Superior temporal gyrus (tissue), 1 donor: ENCODE measurements at regions not wholly inside any gene's neighbourhood (a gene's known extent, or its start where the extent isn't known, plus 50 kb on each side); places are given as distances from the start of the nearest gene placed in this dataset.

ENCODE experiments used
- DNase-seq: peaks from one replicate; pipeline ENCODE4 v3.0.0-alpha.2; 2016; ENCODE audit errors: extremely low spot score

DNA sequence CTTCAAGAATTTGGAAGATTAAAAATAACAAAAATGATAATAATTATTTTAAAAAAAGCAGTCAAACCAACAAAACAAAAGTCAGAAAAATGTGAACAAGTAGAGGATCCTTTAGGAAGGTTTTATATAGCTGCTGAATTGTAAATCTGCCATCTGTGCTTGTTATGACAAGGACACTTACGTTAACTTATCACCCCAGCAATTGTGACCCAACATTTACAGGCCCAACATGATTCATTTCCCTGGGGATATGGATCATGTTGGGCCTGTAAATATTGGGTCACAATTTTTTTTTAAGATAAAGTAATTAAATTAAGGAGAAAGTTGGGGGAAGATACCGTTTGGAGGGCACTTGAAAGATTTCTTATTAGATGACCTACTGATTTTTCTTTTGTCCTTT, 261.4 kb upstream of the HABP2 start:
- DNase-seq = no peak

GRCh38 chr10:113292086-113292485, 260.8 kb upstream of the HABP2 start:
- DNase-seq = no peak

GRCh38 chr10:113292743-113293142, 260.1 kb upstream of the HABP2 start:
- DNase-seq = no peak

DNA sequence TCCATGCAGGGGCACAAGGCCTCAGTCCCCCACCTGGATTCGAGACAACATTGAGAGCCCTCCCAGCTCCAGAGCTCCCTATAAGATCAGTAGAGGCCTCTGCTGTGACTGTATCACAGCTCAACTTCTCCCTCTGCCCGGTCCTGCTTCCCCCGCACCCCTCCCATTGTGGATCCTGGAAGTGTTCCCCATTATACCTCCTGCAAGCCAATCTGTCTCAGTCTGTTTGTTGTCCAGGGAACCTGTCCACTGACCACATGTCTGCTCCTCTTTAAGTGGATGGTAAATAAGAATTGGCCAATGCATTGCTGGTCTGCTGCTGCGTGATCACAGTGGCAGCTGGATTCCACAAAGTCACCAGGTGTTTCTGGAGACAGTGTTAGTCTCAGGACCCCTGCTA, 259.7 kb upstream of the HABP2 start:
- DNase-seq = no peak

- DNase-seq = no peak
Measured at GRCh38 chr10:113294868-113295267, 258.0 kb upstream of the HABP2 start.

GRCh38 chr10:113297226-113297625, 255.6 kb upstream of the HABP2 start:
- DNase-seq = no peak

- no peak for DNase-seq
Measured at GRCh38 chr10:113298616-113299015, 254.2 kb upstream of the HABP2 start.

DNA sequence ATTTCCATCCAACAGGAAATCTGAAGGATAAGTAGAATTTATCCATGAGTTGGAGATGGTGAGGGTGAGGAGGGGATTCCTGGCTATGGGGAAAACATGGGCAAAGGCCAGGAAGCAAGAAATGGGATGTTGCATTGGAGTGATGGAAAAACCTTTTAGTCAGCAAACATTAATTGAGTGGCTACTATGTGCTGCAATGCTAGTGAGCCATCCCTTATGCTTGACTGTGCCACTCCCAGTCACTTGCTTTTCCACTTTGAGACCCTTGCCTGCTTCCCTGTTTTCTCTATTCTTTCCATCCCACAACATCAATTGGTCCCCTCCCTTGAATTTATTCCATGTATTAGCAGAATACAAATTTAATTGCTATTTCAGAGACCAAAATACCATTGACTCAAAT, 252.7 kb upstream of the HABP2 start:
- DNase-seq = no peak

DNA sequence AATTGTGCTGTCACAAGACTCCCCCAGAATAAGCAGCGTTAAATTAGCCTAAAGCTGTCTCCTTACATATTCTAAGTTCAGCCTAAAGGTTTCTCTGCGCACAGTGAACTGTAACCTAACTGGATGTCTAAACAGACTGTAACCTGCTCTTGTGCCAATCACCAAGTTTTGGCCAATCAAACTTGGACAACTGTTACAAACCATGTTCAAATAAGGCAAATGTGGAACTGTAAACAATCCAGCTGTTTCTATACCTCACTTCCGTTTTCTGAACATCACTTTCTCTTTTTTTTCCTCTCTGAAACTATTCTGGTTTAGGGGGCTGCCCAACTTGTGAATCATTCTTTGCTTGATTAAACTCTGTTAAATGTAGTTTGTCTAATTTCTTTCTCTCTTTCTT, 252.2 kb upstream of the HABP2 start:
- no peak for DNase-seq

GRCh38 chr10:113301342-113301984, 251.4 kb upstream of the HABP2 start:
- no peak for DNase-seq

DNA sequence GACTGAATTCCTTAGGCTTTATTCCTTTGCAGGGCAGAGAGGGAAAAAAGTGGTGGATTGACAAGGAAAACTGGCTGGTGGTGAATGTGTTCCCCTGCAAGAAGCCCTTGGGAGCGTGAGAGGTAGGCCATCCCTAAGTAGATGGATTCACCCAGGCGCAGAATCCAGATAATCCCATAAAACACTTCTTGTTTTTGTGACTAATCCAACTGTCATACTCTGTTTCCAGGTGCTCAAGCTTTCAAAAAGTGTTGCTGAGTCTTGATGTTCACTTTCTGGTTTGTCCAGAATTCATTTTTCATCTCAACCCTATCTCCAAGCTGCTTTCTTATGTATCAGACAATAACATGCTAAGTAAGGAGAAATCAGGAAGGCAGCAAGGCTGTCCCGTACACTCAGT, 250.8 kb upstream of the HABP2 start:
- no peak for DNase-seq

- DNase-seq = no peak
Measured at GRCh38 chr10:113303544-113304146, 249.2 kb upstream of the HABP2 start.

DNA sequence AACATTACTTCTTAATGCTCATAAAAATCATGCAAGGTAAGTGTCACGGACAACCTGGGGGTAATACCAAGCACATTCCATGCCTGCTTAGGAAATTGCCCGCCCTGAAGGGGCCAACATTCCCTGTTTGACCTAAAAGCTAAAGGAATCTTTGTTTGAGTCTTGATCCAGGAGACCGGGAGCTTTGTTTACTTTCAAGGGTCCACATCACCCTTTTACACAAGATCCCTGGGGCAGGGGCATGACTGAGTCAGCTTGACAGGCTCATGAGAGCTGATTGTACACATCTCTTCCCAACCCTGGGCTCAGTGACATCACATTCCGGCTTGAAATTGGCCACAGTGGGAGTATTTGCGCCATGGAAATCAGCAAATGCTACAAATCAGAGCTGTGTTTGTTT, 248.1 kb upstream of the HABP2 start:
- DNase-seq = no peak

GRCh38 chr10:113305871-113306270, 247.0 kb upstream of the HABP2 start:
- no peak for DNase-seq

- peak; percentile 78 for DNase-seq
Measured at GRCh38 chr10:113309791-113310190, 243.1 kb upstream of the HABP2 start.

DNA sequence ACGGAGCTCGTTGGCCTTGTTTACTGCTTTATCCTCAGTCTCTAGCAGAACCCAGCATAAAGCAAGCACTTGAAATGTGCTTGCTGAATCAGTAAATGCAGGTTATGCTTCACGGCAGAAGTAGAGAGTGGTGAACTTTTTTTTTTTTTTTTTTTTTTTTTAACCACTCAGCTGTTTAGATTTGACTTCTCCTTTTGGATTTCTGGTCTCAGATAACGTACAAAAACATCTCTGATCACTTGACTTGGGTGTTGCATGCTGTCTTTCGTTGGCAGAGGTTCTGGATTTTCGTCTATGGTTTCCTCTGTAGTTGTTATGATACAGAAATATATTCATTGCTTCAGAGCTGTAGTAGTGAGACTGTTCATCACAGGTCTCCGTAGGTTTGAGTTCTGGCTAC, 242.5 kb upstream of the HABP2 start:
- no peak for DNase-seq

DNA sequence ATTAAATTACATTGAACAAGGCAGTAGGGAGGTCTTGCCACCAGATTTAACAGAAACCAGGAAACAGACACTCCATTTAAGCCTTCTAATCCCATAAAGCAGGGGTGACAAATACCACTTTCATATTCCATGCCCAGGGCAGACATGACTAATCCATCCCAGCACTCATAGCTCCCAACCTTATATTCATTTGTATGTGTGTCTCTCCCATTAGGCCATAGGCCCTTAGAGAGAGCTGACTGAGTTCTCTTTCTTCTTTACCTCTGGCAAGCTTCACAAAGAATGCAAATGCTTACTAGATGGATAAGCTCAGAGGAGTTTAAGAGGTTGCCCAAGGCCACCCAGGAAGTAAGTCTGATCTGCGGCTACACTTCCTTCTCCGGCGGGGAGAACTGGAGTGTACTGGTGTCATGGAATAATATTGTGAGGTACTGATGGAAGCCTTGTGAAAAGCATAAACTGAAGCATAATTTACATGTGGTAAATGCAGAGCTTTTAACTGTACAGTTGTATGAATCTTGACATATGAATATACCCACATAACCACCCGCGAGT, 239.7 kb upstream of the HABP2 start:
- DNase-seq = no peak

DNA sequence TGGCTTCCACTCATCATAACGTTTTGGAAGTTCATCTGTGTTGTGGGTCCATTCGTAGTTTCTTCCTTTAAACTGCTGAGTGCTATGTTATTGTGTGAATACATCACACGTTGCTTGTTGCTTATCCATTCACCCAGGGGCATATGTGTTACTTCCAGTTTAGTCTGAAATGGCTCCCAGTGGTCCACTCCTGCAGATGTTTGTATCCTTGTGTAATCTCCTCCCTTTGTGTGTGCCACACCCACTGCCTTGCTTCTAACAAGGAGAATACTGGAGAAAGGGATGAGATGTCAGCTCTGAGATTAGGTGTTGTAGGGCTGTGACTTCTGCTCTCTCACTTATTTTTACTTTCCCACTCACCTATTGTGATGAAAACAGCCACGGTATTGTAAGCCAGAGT, 239.1 kb upstream of the HABP2 start:
- no peak for DNase-seq

DNA sequence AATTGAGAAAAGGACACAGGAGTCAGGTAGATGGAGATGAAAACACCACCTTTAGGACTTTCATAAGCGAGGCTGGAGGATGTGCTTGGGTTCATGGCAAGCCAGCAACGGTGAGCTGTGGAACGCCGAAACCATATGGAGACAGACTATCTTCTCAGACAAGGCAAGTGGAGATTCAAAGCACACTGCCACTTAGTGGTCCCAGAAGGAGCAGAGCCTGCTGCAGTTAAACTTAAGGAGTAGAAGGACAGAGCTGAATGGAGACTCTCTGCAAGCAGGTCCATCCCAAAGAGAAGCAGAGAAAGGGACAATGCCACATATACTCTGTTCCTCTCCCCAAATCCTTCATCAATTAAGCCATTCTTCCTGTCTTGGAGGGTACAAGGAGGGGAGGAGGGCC, 236.3 kb upstream of the HABP2 start:
- DNase-seq = no peak

- no peak for DNase-seq
Measured at GRCh38 chr10:113317489-113317888, 235.4 kb upstream of the HABP2 start.

GRCh38 chr10:113319479-113319878, 233.4 kb upstream of the HABP2 start:
- no peak for DNase-seq

GRCh38 chr10:113320211-113320610, 232.6 kb upstream of the HABP2 start:
- no peak for DNase-seq

DNA sequence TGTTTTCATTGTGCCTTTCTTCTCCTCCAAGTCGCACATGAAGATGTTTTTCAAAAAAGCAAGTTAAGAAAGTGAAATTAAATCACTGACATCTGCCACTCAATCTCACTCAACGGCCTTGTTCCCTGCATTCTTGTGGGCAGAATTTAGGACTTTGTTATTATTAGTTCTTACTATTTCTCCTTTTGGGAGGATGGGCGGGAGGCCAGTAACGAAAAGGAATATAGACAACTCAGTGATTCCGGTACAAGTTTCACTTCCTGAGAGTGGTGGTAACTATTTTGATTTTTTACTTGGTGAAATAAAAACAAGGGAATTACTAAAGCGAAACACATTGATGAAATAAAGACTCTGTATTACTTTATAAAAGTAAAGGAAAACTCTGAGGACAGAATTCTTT, 231.9 kb upstream of the HABP2 start:
- peak; percentile 25 for DNase-seq

GRCh38 chr10:113322843-113323242, 230.0 kb upstream of the HABP2 start:
- peak; percentile 25 for DNase-seq
